Gastroesophageal sphincter (tissue), 4 donors: ENCODE measurements at regions not wholly inside any gene's neighbourhood (a gene's known extent, or its start where the extent isn't known, plus 50 kb on each side); places are given as distances from the start of the nearest gene placed in this dataset.
A peak's percentile ranks its signal among the peaks of the same experiment; 100 is the strongest.

Experiments used
- ATAC-seq: fragments of 150-250 bp; one replicate; pipeline ENCODE4 v1.9.1; 2016; ENCODE audit warnings: mild to moderate bottlenecking, moderate library complexity
- H3K27ac ChIP-seq, 4 donors: fragments of 200-600 bp; sonication (generic) in 3 of 4; 1 replicate in 3 of 4; 2 replicates in 1 of 4; pipeline ENCODE4 v1.5.1; 2016 to 2019
- H3K27me3 ChIP-seq: fragments of 200-600 bp; sonication (generic); one replicate; pipeline ENCODE4 v1.5.1; 2019
- H3K36me3 ChIP-seq, 2 donors: fragments of 200-600 bp; sonication (generic); one replicate each; pipeline ENCODE4 v1.5.1; 2019; ENCODE audit warnings: control low read depth in 1 of 2
- H3K4me1 ChIP-seq, 3 donors: fragments of 200-600 bp; sonication (generic); 1 replicate in 2 of 3; 2 replicates in 1 of 3; pipeline ENCODE4 v1.5.1; 2016 to 2019; ENCODE audit warnings: control low read depth in 2 of 3
- H3K4me3 ChIP-seq, 2 donors: fragments of 200-600 bp; sonication (generic); one replicate each; pipeline ENCODE4 v1.5.1; 2019; ENCODE audit warnings: mild to moderate bottlenecking in 1 of 2, moderate library complexity in 1 of 2
- H3K9me3 ChIP-seq, 3 donors: fragments of 200-600 bp; sonication (generic); one replicate each; pipeline ENCODE4 v1.5.1; 2017 to 2019; ENCODE audit warnings: control low read depth in 2 of 3
- EP300 ChIP-seq: sonication (generic); formaldehyde crosslinking; IDR thresholded peaks from one replicate; pipeline ENCODE4 v1.6.1; 2017; ENCODE audit warnings: antibody characterized with exemption, mild to moderate bottlenecking
- POLR2A ChIP-seq, 2 donors: fragments of 450-650 bp; IDR thresholded peaks; one replicate each; pipeline ENCODE4 v1.6.1; 2017; ENCODE audit warnings: antibody characterized with exemption in 2 of 2, mild to moderate bottlenecking in 2 of 2, moderate library complexity in 1 of 2
- POLR2AphosphoS5 ChIP-seq: sonication (generic); formaldehyde crosslinking; IDR thresholded peaks from one replicate; pipeline ENCODE4 v1.6.1; 2017; ENCODE audit warnings: antibody characterized with exemption
- WGBS, 2 donors: methylation state at CpG; one replicate each; pipeline ENCODE4 v1.1.5; 2018; ENCODE audit warnings: low coverage in 1 of 2; 5-methylcytosine and 5-hydroxymethylcytosine counted together
- TF ChIP-seq, protein P1 (sequence below), 4 experiments: fragments of 200-600 bp in 2 of 4; fragments of 450-650 bp in 2 of 4; sonication (generic) in 1 of 4; IDR thresholded peaks; one replicate each; pipeline ENCODE4 v1.5.1; 2017 to 2019; ENCODE audit warnings: antibody characterized with exemption in 4 of 4, mild to moderate bottlenecking in 2 of 4, moderate library complexity in 2 of 4

DNA sequence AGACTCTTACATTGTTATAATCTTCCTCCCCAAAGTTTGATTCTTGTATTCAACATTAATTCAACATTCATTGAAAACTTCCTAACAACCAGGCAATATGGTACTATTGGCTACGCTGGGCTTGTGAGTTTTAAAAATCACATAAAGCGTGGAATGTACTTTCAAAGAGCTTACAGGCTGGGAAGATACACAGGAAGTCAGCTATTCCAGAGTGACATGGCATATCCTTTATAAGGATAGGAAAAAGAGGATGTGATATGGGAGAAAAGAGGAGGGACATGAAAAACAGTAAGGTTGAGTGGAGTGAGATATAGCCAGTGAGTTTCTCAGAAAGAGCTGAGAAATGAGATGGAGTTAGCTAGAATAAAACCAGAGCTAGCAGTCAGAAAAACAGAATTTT, 103.6 kb upstream of the ATF7IP start:
- TF ChIP-seq EP300: no peak
- TF ChIP-seq, protein P1, sequence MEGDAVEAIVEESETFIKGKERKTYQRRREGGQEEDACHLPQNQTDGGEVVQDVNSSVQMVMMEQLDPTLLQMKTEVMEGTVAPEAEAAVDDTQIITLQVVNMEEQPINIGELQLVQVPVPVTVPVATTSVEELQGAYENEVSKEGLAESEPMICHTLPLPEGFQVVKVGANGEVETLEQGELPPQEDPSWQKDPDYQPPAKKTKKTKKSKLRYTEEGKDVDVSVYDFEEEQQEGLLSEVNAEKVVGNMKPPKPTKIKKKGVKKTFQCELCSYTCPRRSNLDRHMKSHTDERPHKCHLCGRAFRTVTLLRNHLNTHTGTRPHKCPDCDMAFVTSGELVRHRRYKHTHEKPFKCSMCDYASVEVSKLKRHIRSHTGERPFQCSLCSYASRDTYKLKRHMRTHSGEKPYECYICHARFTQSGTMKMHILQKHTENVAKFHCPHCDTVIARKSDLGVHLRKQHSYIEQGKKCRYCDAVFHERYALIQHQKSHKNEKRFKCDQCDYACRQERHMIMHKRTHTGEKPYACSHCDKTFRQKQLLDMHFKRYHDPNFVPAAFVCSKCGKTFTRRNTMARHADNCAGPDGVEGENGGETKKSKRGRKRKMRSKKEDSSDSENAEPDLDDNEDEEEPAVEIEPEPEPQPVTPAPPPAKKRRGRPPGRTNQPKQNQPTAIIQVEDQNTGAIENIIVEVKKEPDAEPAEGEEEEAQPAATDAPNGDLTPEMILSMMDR (IDR thresholded peaks at IDR 0.05): no peak
- TF ChIP-seq POLR2A (IDR thresholded peaks at IDR 0.05): no peak
- TF ChIP-seq POLR2AphosphoS5: no peak
- H3K36me3 ChIP-seq: no peaks in the 10 kb centered on the region
- peaks cover 0 to 9% (median 0%) of the 10 kb centered on the region in 3 donors for H3K9me3 ChIP-seq
- no peaks in the 10 kb centered on the region for H3K27me3 ChIP-seq
- H3K27ac ChIP-seq: peak overlapping the region in 3 of 4 donors; percentile 82 to 83 (median 83)
- 81 to 89% methylated on average over 2 of the region's 2 CpGs for WGBS, 2 donors
- ATAC-seq: no peak
- H3K4me3 ChIP-seq: no peak overlapping the region
- H3K4me1 ChIP-seq: peaks cover 0 to 58% (median 17%) of the 10 kb centered on the region in 3 donors

DNA sequence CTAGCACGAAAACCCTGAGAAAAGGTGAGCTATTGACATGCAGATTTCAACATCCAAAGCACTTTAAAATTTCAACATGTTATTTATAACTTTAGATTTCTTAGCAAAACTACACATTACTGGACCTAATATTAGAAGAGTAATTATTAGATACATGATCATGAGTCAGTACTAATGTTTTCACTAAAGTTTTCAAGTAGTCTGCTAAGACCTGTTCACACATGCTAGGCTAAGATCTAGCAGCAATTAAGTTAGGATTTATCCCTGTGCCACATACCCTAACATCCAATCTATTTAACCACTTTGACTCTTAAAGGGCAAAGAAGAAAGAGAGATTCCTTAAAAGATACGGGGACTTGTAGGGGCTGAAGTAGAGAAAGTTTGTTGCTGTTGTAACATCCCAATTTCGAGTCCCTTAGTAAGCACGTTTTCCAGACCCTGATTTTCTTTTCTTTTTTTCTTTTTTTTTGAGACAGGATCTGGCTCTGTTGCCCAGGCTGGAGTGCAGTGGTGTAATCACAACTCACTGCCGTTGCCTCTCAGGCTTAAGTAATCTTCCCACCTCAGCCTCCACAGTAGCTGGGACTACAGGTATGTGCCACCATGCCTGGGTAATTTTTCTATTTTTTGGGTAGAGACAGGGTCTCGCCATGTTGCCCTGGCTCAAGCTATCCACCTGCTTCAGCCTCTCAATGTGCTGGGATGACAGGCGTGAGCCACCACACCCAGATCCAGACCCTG, 102.5 kb upstream of the ATF7IP start:
- Histone ChIP-seq H3K4me3 (no peak overlapping the region), H3K36me3 (no peaks in the 10 kb centered on the region), H3K27ac (peak overlapping the region in 1 of 4 donors; percentile 83), H3K9me3 (peaks cover 0 to 9% (median 0%) of the 10 kb centered on the region in 3 donors), H3K4me1 (peaks cover 0 to 47% (median 10%) of the 10 kb centered on the region in 3 donors), H3K27me3 (no peaks in the 10 kb centered on the region)
- ATAC-seq: no peak
- no peak for TF ChIP-seq EP300
- TF ChIP-seq, protein P1 (IDR thresholded peaks at IDR 0.05): no peak
- no peak for TF ChIP-seq POLR2AphosphoS5
- no peak for TF ChIP-seq POLR2A (IDR thresholded peaks at IDR 0.05)
- WGBS, 2 donors: 83 to 91% methylated on average over 4 of the region's 7 CpGs

DNA sequence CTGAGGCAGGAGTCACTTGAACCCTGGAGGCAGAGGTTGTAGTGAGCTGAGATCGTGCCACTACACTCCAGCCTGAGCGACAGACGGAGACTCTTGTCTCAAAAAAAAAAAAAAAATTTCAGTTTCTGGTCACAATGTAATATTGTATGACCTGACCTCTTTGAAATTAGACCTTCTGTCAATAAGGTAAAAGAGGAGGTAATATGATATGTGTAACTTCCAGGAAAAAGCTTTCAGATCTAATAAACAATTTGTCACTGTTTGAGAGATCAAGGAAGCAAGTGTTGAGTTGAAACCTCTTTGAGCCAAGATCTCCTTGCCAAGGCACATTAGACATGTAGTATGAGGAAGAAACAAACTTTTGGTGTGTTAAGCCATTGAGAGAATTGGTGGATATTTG, 101.7 kb upstream of the ATF7IP start:
- TF ChIP-seq POLR2AphosphoS5 (no peak), EP300 (no peak), POLR2A (IDR thresholded peaks at IDR 0.05) (no peak)
- TF ChIP-seq, protein P1 (IDR thresholded peaks at IDR 0.05): no peak
- Histone ChIP-seq H3K27me3 (no peaks in the 10 kb centered on the region), H3K36me3 (no peaks in the 10 kb centered on the region), H3K9me3 (peaks cover 0 to 9% (median 0%) of the 10 kb centered on the region in 3 donors), H3K4me3 (no peak overlapping the region), H3K27ac (no peak overlapping the region), H3K4me1 (peaks cover 0 to 39% (median 7%) of the 10 kb centered on the region in 3 donors)
- 100% methylated on average over 3 of the region's 3 CpGs; no CpG with 5 or more reads in 1 of the 2 donors for WGBS, 2 donors
- ATAC-seq: no peak

DNA sequence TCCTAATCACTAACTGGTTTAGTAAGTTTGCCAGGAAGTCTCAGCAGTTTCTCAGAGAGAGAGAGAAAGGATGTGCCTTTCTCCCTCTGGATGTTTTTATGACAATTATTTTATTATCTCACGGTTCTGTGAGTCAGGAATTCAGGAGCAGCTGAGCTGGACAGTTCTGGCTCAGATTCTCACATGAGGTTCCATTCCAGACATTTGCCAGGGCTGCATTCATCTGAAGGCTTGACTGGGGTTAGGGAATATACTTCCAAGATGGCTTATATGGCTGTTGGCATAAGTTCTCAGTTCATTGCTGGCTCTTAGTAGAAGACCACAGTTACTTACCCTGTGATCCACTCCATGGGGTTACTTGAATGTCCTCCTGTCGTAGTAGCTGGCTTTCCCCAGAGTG, 101.2 kb upstream of the ATF7IP start:
- H3K36me3 ChIP-seq: no peaks in the 10 kb centered on the region
- no peak overlapping the region for H3K27ac ChIP-seq
- H3K27me3 ChIP-seq: no peaks in the 10 kb centered on the region
- H3K4me3 ChIP-seq: no peak overlapping the region
- no peak for TF ChIP-seq POLR2AphosphoS5
- no peak for TF ChIP-seq POLR2A (IDR thresholded peaks at IDR 0.05)
- no peak for TF ChIP-seq EP300
- TF ChIP-seq, protein P1 (IDR thresholded peaks at IDR 0.05): no peak
- H3K9me3 ChIP-seq: peaks cover 0 to 9% (median 0%) of the 10 kb centered on the region in 3 donors
- H3K4me1 ChIP-seq: peaks cover 0 to 33% (median 7%) of the 10 kb centered on the region in 3 donors
- 63 to 79% methylated on average over 2 of the region's 2 CpGs for WGBS, 2 donors
- ATAC-seq: no peak

DNA sequence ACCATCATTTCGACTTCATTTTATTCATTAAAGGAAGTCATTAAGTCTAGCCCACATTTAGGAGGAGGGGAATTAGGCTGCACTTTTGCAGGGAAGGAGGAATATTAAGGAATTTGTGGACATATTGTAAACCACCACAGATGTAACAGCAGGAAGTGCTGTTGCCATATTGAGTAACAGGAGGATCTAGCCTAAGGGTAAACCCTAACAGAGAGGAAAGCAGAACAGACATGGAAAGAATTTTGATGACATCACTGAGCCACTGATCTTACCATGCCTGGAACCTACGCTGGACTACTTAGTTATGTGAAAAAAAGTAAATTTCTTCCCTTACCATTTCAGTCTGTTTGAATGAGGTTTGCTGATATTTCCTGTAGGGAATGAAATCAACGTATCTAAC, 100.7 kb upstream of the ATF7IP start:
- WGBS, 2 donors: 83 to 87% methylated on average over 3 of the region's 3 CpGs
- no peak for TF ChIP-seq POLR2A (IDR thresholded peaks at IDR 0.05)
- no peak for TF ChIP-seq POLR2AphosphoS5
- no peak for TF ChIP-seq EP300
- TF ChIP-seq, protein P1 (IDR thresholded peaks at IDR 0.05): no peak
- H3K27ac ChIP-seq: no peak overlapping the region
- no peak overlapping the region for H3K4me3 ChIP-seq
- H3K4me1 ChIP-seq: peaks cover 0 to 30% (median 7%) of the 10 kb centered on the region in 3 donors
- no peak for ATAC-seq
- peaks cover 0 to 10% (median 0%) of the 10 kb centered on the region in 3 donors for H3K9me3 ChIP-seq
- H3K27me3 ChIP-seq: no peaks in the 10 kb centered on the region
- H3K36me3 ChIP-seq: no peaks in the 10 kb centered on the region
